K562 (cell line): ENCODE measurements at regions not wholly inside any gene's neighbourhood (a gene's known extent, or its start where the extent isn't known, plus 50 kb on each side); places are given as distances from the start of the nearest gene placed in this dataset.

Experiments used
- CREM ChIP-seq: IDR thresholded peaks from 2 replicates; pipeline ENCODE4 v1.6.1; 2014; ENCODE audit warnings: antibody characterized with exemption, low read depth
- CTCF ChIP-seq, 3 experiments: IDR thresholded peaks in 2 of 3; conservative IDR thresholded peaks in 1 of 3; 2 replicates each; pipeline ENCODE4 v1.5.1; 2011 to 2012; ENCODE audit warnings: low read length in 3 of 3, mild to moderate bottlenecking in 3 of 3, control low read depth in 2 of 3, improper control_type of control experiment in 1 of 3, inconsistent platforms in 1 of 3, low read depth in 1 of 3, mixed read lengths in 1 of 3, moderate library complexity in 1 of 3; ENCODE audit not compliant: insufficient read depth in 2 of 3
- E2F5 ChIP-seq: sonication (generic); formaldehyde crosslinking; IDR thresholded peaks from 2 replicates; pipeline ENCODE4 v1.8.0; 2022; ENCODE audit warnings: mild to moderate bottlenecking, missing genetic modification reagents
- FOXA3 ChIP-seq, 2 experiments: fragments of 450-650 bp in 1 of 2; sonication (generic) in 1 of 2; formaldehyde crosslinking; IDR thresholded peaks in 1 of 2; conservative IDR thresholded peaks in 1 of 2; 2 replicates each; pipeline versions ENCODE4 v1.4.0 to v1.8.0; 2020 to 2022; ENCODE audit warnings: mild to moderate bottlenecking in 2 of 2, missing genetic modification reagents in 1 of 2
- MEIS2 ChIP-seq: fragments of 450-650 bp; IDR thresholded peaks from 2 replicates; pipeline ENCODE4 v1.6.1; 2014; ENCODE audit warnings: mild to moderate bottlenecking; ENCODE audit not compliant: partially characterized antibody
- RFX1 ChIP-seq: fragments of 450-650 bp; IDR thresholded peaks from 2 replicates; pipeline ENCODE4 v1.6.1; 2016; ENCODE audit warnings: mild to moderate bottlenecking, moderate library complexity
- SAP30 ChIP-seq: fragments of 200-600 bp; sonication (generic); IDR thresholded peaks from 2 replicates; pipeline ENCODE4 v1.6.1; 2012; ENCODE audit warnings: borderline replicate concordance, low read depth, mild to moderate bottlenecking, moderate library complexity, low read length, control low read depth, inconsistent platforms; ENCODE audit not compliant: insufficient read depth, poor library complexity, severe bottlenecking
- SIN3B ChIP-seq: fragments of 450-650 bp; IDR thresholded peaks from 2 replicates; pipeline ENCODE4 v1.6.1; 2017; ENCODE audit warnings: low read depth, mild to moderate bottlenecking, moderate library complexity
- WHSC1 ChIP-seq: IDR thresholded peaks from one replicate; pipeline ENCODE4 v1.6.1; 2012; ENCODE audit warnings: low read length, control low read depth, inconsistent platforms
- YY1 ChIP-seq, 3 experiments: IDR thresholded peaks; 2 replicates each; pipeline ENCODE4 v1.6.1; 2011; ENCODE audit warnings: low read length in 2 of 3, mild to moderate bottlenecking in 2 of 3, moderate library complexity in 2 of 3, borderline replicate concordance in 1 of 3, control low read depth in 1 of 3, low read depth in 1 of 3; ENCODE audit not compliant: insufficient read depth in 3 of 3, insufficient replicate concordance in 2 of 3, control insufficient read depth in 1 of 3, insufficient read length in 1 of 3; ENCODE audit errors: extremely low read depth in 1 of 3
- ZKSCAN1 ChIP-seq: fragments of 150-350 bp; IDR thresholded peaks from 2 replicates; pipeline ENCODE4 v1.6.1; 2016; ENCODE audit warnings: low read depth, low read length
- ZNF274 ChIP-seq: IDR thresholded peaks from 2 replicates; pipeline ENCODE4 v1.6.1; 2011; ENCODE audit warnings: low read depth, mild to moderate bottlenecking, low read length, moderate library complexity, borderline replicate concordance
- ZNF511 ChIP-seq: sonication (generic); formaldehyde crosslinking; IDR thresholded peaks from 2 replicates; pipeline ENCODE4 v1.8.0; 2022; ENCODE audit warnings: mild to moderate bottlenecking, missing genetic modification reagents

- TF ChIP-seq ZNF511 (no peak), RFX1 (no peak), SIN3B (no peak), CTCF (IDR thresholded peaks at IDR 0.05 in 2 of 3, conservative IDR thresholded peaks at IDR 0.05 in 1 of 3; ENCODE audit: insufficient read depth in 2 of 3, low read depth in 1 of 3, low read length in 3 of 3) (no peak), E2F5 (CRISPR knock-in tag) (no peak), ZKSCAN1 (no peak), ZNF274 (no peak), SAP30 (no peak), CREM (no peak), YY1 (IDR thresholded peaks at IDR 0.05; ENCODE audit: borderline replicate concordance in 1 of 3, control insufficient read depth in 1 of 3, extremely low read depth in 1 of 3, insufficient read depth in 3 of 3, insufficient read length in 1 of 3, insufficient replicate concordance in 2 of 3, low read depth in 1 of 3, low read length in 2 of 3) (no peak), FOXA3 (CRISPR knock-in tag; conservative IDR thresholded peaks at IDR 0.05 in 1 of 2, IDR thresholded peaks at IDR 0.05 in 1 of 2) (no peak), MEIS2 (no peak), WHSC1 (no peak)
Observed at GRCh38 chr7:46390042-46390441, 469.0 kb upstream of the IGFBP3 start.
